Smooth muscle cell (in vitro differentiated cells): ENCODE measurements at regions not wholly inside any gene's neighbourhood (a gene's known extent, or its start where the extent isn't known, plus 50 kb on each side); places are given as distances from the start of the nearest gene placed in this dataset.

ENCODE experiments used
- DNase-seq: peaks from one replicate; lab custom pipeline; 2025; ENCODE audit not compliant: unreplicated experiment; lab: John Stamatoyannopoulos, UW
- H2AFZ ChIP-seq: fragments of 200-600 bp; sonication (generic); 2 replicates; pipeline ENCODE4 v1.6.0; 2016; ENCODE audit warnings: antibody characterized with exemption, low read depth, mild to moderate bottlenecking
- H3F3A ChIP-seq: fragments of 200-600 bp; sonication (generic); 2 replicates; pipeline ENCODE4 v1.6.0; 2017; ENCODE audit warnings: antibody characterized with exemption, low read depth
- H3K27ac ChIP-seq: fragments of 200-600 bp; sonication (generic); 2 replicates; pipeline ENCODE4 v1.5.1; 2016; ENCODE audit warnings: low read depth, mild to moderate bottlenecking
- H3K27me3 ChIP-seq: fragments of 200-600 bp; sonication (generic); 2 replicates; pipeline ENCODE4 v1.6.1; 2016; ENCODE audit warnings: low read depth, mild to moderate bottlenecking
- H3K36me3 ChIP-seq: fragments of 200-600 bp; sonication (generic); 2 replicates; pipeline ENCODE4 v1.5.1; 2016; ENCODE audit warnings: low read depth
- H3K4me1 ChIP-seq: fragments of 200-600 bp; sonication (generic); 2 replicates; pipeline ENCODE4 v1.5.1; 2016; ENCODE audit warnings: low read depth
- H3K4me2 ChIP-seq: fragments of 200-600 bp; sonication (generic); 2 replicates; pipeline ENCODE4 v1.6.0; 2016; ENCODE audit warnings: mild to moderate bottlenecking
- H3K4me3 ChIP-seq: fragments of 200-600 bp; sonication (generic); 2 replicates; pipeline ENCODE4 v1.5.1; 2016; ENCODE audit warnings: mild to moderate bottlenecking
- H3K79me2 ChIP-seq: fragments of 200-600 bp; sonication (generic); 2 replicates; pipeline ENCODE4 v1.6.0; 2016; ENCODE audit warnings: low read depth, mild to moderate bottlenecking
- H3K9ac ChIP-seq: fragments of 200-600 bp; sonication (generic); 2 replicates; pipeline ENCODE4 v1.6.0; 2016; ENCODE audit warnings: low read depth
- H3K9me3 ChIP-seq: fragments of 200-600 bp; sonication (generic); replicated peaks from 2 replicates; pipeline ENCODE4 v1.5.1; 2016; ENCODE audit warnings: low read depth
- H4K20me1 ChIP-seq: fragments of 200-600 bp; sonication (generic); 2 replicates; pipeline ENCODE4 v1.6.0; 2016; ENCODE audit warnings: low read depth
- WGBS: methylation state at CpG from one replicate; pipeline ENCODE4 v1.1.7; 2016; ENCODE audit warnings: low lambda C conversion rate; 5-methylcytosine and 5-hydroxymethylcytosine counted together
- TF ChIP-seq, protein P1 (sequence below): fragments of 200-600 bp; sonication (generic); IDR thresholded peaks from 2 replicates; pipeline ENCODE4 v1.5.1; 2017; ENCODE audit warnings: borderline replicate concordance, mild to moderate bottlenecking, antibody characterized with exemption; ENCODE audit not compliant: insufficient read depth, poor library complexity, severe bottlenecking

DNA sequence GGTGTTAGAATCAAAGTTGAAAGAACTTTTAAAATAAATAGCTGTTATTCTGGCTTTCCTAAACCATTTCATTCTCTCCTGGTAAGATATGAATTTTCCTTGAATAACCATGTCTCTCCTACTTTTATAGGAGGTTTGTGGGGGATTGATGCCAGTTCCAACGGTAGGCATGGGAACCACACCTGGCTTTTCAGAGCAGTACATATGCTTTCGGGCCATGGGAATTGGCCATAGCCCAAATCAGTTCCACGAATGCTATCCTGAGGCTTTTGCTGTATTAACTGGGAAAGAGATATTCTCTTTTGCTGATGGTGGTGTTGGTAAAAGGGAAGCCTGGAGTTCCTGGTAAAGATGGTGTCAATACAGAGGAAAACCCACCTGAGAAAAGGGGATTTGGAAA is 396.2 kb upstream of the ZNF385D start:
- WGBS, result 95% methylated on average over 3 of the region's 3 CpGs
- TF ChIP-seq, protein P1, sequence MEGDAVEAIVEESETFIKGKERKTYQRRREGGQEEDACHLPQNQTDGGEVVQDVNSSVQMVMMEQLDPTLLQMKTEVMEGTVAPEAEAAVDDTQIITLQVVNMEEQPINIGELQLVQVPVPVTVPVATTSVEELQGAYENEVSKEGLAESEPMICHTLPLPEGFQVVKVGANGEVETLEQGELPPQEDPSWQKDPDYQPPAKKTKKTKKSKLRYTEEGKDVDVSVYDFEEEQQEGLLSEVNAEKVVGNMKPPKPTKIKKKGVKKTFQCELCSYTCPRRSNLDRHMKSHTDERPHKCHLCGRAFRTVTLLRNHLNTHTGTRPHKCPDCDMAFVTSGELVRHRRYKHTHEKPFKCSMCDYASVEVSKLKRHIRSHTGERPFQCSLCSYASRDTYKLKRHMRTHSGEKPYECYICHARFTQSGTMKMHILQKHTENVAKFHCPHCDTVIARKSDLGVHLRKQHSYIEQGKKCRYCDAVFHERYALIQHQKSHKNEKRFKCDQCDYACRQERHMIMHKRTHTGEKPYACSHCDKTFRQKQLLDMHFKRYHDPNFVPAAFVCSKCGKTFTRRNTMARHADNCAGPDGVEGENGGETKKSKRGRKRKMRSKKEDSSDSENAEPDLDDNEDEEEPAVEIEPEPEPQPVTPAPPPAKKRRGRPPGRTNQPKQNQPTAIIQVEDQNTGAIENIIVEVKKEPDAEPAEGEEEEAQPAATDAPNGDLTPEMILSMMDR, result no peak

DNA sequence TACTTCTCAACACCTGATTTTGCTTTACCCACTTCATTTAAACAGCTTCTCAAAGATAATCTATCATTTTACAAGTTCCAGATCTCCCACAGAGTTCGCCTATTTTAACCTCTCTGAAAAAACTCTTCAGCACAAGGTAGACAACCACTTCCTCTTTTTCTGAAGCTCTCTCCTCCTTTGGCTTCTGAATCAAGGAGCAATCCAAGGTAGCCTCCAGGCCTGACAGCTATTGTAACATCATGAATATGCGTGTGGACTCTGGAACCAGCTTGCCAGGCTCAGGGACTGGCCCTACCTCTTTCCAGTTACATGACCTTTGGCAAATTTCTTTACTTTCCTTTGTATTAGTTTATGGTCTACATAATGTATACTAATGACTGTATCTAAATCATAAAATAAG is 405.9 kb upstream of the ZNF385D start:
- Histone ChIP-seq H3K9ac (no peak overlapping the region), H3K36me3 (no peaks in the 10 kb centered on the region), H3K4me3 (no peak overlapping the region), H3K4me1 (no peaks in the 10 kb centered on the region), H3K27me3 (no peaks in the 10 kb centered on the region), H3F3A (no peaks in the 10 kb centered on the region), H4K20me1 (no peaks in the 10 kb centered on the region), H3K9me3 (no peaks in the 10 kb centered on the region), H2AFZ (no peak overlapping the region), H3K79me2 (no peaks in the 10 kb centered on the region), H3K4me2 (no peak overlapping the region), H3K27ac (no peak overlapping the region)
- 75% methylated on average over 2 of the region's 2 CpGs for WGBS
- no peak for DNase-seq
- TF ChIP-seq, protein P1, result no peak

More for the DNA sequence above, 396.2 kb upstream of the ZNF385D start:
- no peaks in the 10 kb centered on the region for H3K4me1 ChIP-seq
- no peak overlapping the region for H3K4me3 ChIP-seq
- no peaks in the 10 kb centered on the region for H3K27me3 ChIP-seq
- no peak overlapping the region for H3K4me2 ChIP-seq
- no peak overlapping the region for H2AFZ ChIP-seq
- no peaks in the 10 kb centered on the region for H3K79me2 ChIP-seq
- no peaks in the 10 kb centered on the region for H3K36me3 ChIP-seq
- no peak overlapping the region for H3K27ac ChIP-seq
- no peak overlapping the region for H3K9ac ChIP-seq
- no peaks in the 10 kb centered on the region for H4K20me1 ChIP-seq
- DNase-seq, result no peak
- H3F3A ChIP-seq, result no peaks in the 10 kb centered on the region
- no peaks in the 10 kb centered on the region for H3K9me3 ChIP-seq

DNA sequence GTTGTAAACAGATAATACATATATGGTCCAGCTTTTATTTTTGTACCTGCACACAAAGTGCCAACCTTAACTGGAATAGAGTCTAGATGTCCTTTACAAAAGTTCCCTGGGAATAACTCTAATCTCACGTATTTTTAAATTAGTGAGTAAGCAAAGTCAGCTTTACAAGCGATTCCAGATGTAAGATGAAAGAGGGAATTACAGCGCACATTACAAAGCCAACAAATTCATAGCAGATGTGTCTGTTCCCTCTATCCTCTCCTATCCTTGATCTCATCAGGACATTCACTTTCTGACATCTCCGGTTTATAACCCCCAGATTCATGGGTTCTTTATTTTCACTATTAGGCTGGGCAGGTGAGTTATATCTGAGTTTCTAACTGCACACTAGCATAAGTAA is 406.8 kb upstream of the ZNF385D start:
- no peak overlapping the region for H3K4me2 ChIP-seq
- no peak overlapping the region for H3K4me3 ChIP-seq
- no peaks in the 10 kb centered on the region for H3F3A ChIP-seq
- no peak overlapping the region for H3K27ac ChIP-seq
- no peaks in the 10 kb centered on the region for H3K79me2 ChIP-seq
- TF ChIP-seq, protein P1, result no peak
- no peak overlapping the region for H2AFZ ChIP-seq
- WGBS, result 75% methylated on average over 4 of the region's 4 CpGs
- DNase-seq, result no peak
- no peaks in the 10 kb centered on the region for H3K4me1 ChIP-seq
- no peaks in the 10 kb centered on the region for H3K36me3 ChIP-seq
- no peaks in the 10 kb centered on the region for H3K27me3 ChIP-seq
- H3K9ac ChIP-seq, result no peak overlapping the region
- H3K9me3 ChIP-seq, result no peaks in the 10 kb centered on the region
- H4K20me1 ChIP-seq, result no peaks in the 10 kb centered on the region

DNA sequence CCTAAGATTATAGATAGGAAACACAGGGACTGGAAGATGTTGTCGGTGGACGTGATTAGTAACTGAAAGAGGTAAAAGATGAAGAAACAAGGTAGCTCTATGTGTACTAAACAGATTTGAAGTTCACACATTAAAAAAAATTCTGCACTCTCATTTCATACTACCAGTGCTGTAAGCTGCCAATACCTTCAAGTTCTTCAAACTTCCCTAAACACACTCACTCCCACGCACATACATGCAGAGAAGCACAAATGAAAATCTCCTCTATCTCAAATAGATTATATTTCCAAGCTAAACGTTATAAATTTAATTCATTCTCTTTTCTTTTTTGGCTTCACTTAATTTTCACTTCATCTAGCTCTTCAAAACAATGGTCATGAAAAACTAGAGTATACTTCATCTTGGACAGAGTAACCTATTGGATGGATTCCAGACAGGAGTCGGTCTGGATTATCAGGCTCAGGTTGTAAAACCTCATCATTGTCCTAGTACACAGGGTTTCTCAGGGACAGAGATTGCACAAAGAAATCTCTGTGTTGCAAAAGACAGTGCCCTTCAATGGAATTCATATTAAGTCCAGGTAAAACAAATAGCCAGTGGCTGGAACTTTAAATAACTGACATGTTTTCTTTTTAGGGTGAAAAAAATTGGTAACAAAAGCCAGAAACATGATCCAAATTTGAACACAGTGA is 408.1 kb upstream of the ZNF385D start:
- Histone ChIP-seq H3K36me3 (no peaks in the 10 kb centered on the region), H4K20me1 (no peaks in the 10 kb centered on the region), H3F3A (no peaks in the 10 kb centered on the region), H3K27me3 (no peaks in the 10 kb centered on the region), H3K27ac (no peak overlapping the region), H3K9ac (no peak overlapping the region), H3K79me2 (no peaks in the 10 kb centered on the region), H2AFZ (no peak overlapping the region), H3K4me3 (no peak overlapping the region), H3K9me3 (no peaks in the 10 kb centered on the region), H3K4me2 (no peak overlapping the region), H3K4me1 (no peaks in the 10 kb centered on the region)
- DNase-seq, result no peak
- TF ChIP-seq, protein P1, result no peak
- 79% methylated on average over 5 of the region's 5 CpGs for WGBS
